ENCODE measurements at regions not wholly inside any gene's neighbourhood (a gene's known extent, or its start where the extent isn't known, plus 50 kb on each side); places are given as distances from the start of the nearest gene placed in this dataset.
A peak's percentile ranks its signal among the peaks of the same experiment; 100 is the strongest.

GRCh38 chr1:87594736-87595383 lies 266.2 kb downstream of the LMO4 start:
- no peak overlapping the region for H3K27ac ChIP-seq (ENCODE audit: low read depth in 2 of 2, low read length in 2 of 2)
- H3K4me1 ChIP-seq (ENCODE audit: control insufficient read depth in 2 of 3, insufficient read depth in 2 of 3, low read depth in 1 of 3, low read length in 3 of 3), result peaks cover 0 to 2% (median 0%) of the 10 kb centered on the region in 3 donors
- H3K36me3 ChIP-seq (ENCODE audit: control insufficient read depth in 2 of 3, insufficient read depth in 3 of 3, low read length in 3 of 3), result no peaks in the 10 kb centered on the region
- H3K27me3 ChIP-seq (ENCODE audit: control insufficient read depth, insufficient read depth, low read length), result no peaks in the 10 kb centered on the region
- H3K9me3 ChIP-seq (ENCODE audit: control insufficient read depth in 2 of 3, insufficient read depth in 1 of 3, low read length in 3 of 3), result no peaks in the 10 kb centered on the region
- DNase-seq, result peak in 2 of 5 donors; percentile 37 to 65
- no peak overlapping the region for H3K4me3 ChIP-seq (ENCODE audit: low read length in 3 of 3)
- no peak for TF ChIP-seq CTCF (IDR thresholded peaks at IDR 0.05; ENCODE audit: borderline replicate concordance, extremely low read depth, insufficient read depth)
- intact Hi-C loops (cut with DNase I), result no loop called here
- FAIRE-seq, result no peak
- no peak overlapping the region for H3K9ac ChIP-seq (ENCODE audit: low read length in 3 of 3)

- Histone ChIP-seq H3K4me3 (ENCODE audit: low read length in 3 of 3) (no peak overlapping the region), H3K27me3 (ENCODE audit: control insufficient read depth, insufficient read depth, low read length) (no peaks in the 10 kb centered on the region), H3K9ac (ENCODE audit: low read length in 3 of 3) (no peak overlapping the region), H3K4me1 (ENCODE audit: control insufficient read depth in 2 of 3, insufficient read depth in 2 of 3, low read depth in 1 of 3, low read length in 3 of 3) (peaks cover 0 to 2% (median 0%) of the 10 kb centered on the region in 3 donors), H3K27ac (ENCODE audit: low read depth in 2 of 2, low read length in 2 of 2) (no peak overlapping the region), H3K36me3 (ENCODE audit: control insufficient read depth in 2 of 3, insufficient read depth in 3 of 3, low read length in 3 of 3) (no peaks in the 10 kb centered on the region), H3K9me3 (ENCODE audit: control insufficient read depth in 2 of 3, insufficient read depth in 1 of 3, low read length in 3 of 3) (no peaks in the 10 kb centered on the region)
- FAIRE-seq (no peak), DNase-seq (no peak)
- no peak for TF ChIP-seq CTCF (IDR thresholded peaks at IDR 0.05; ENCODE audit: borderline replicate concordance, extremely low read depth, insufficient read depth)
- intact Hi-C loops (cut with DNase I), result no loop called here
Measured at GRCh38 chr1:87595384-87595781, 266.7 kb downstream of the LMO4 start.

- Histone ChIP-seq H3K36me3 (ENCODE audit: control insufficient read depth in 2 of 3, insufficient read depth in 3 of 3, low read length in 3 of 3) (no peaks in the 10 kb centered on the region), H3K9ac (ENCODE audit: low read length in 3 of 3) (no peak overlapping the region), H3K27ac (ENCODE audit: low read depth in 2 of 2, low read length in 2 of 2) (no peak overlapping the region), H3K9me3 (ENCODE audit: control insufficient read depth in 2 of 3, insufficient read depth in 1 of 3, low read length in 3 of 3) (no peaks in the 10 kb centered on the region), H3K27me3 (ENCODE audit: control insufficient read depth, insufficient read depth, low read length) (no peaks in the 10 kb centered on the region), H3K4me3 (ENCODE audit: low read length in 3 of 3) (no peak overlapping the region), H3K4me1 (ENCODE audit: control insufficient read depth in 2 of 3, insufficient read depth in 2 of 3, low read depth in 1 of 3, low read length in 3 of 3) (peaks cover 0 to 2% (median 0%) of the 10 kb centered on the region in 3 donors)
- DNase-seq, result peak in 2 of 5 donors; percentile 15 to 54
- no peak for TF ChIP-seq CTCF (IDR thresholded peaks at IDR 0.05; ENCODE audit: borderline replicate concordance, extremely low read depth, insufficient read depth)
- intact Hi-C loops (cut with DNase I), result no loop called here
- no peak for FAIRE-seq
Measured at GRCh38 chr1:87598429-87598828, 269.7 kb downstream of the LMO4 start.

GRCh38 chr1:87599569-87599968 lies 270.9 kb downstream of the LMO4 start:
- DNase-seq (no peak), FAIRE-seq (no peak)
- no peaks in the 10 kb centered on the region for H3K27me3 ChIP-seq (ENCODE audit: control insufficient read depth, insufficient read depth, low read length)
- intact Hi-C loops (cut with DNase I), result no loop called here
- no peaks in the 10 kb centered on the region for H3K36me3 ChIP-seq (ENCODE audit: control insufficient read depth in 2 of 3, insufficient read depth in 3 of 3, low read length in 3 of 3)
- no peak overlapping the region for H3K4me3 ChIP-seq (ENCODE audit: low read length in 3 of 3)
- no peak overlapping the region for H3K9ac ChIP-seq (ENCODE audit: low read length in 3 of 3)
- no peaks in the 10 kb centered on the region for H3K9me3 ChIP-seq (ENCODE audit: control insufficient read depth in 2 of 3, insufficient read depth in 1 of 3, low read length in 3 of 3)
- no peak for TF ChIP-seq CTCF (IDR thresholded peaks at IDR 0.05; ENCODE audit: borderline replicate concordance, extremely low read depth, insufficient read depth)
- peaks cover 0 to 2% (median 0%) of the 10 kb centered on the region in 3 donors for H3K4me1 ChIP-seq (ENCODE audit: control insufficient read depth in 2 of 3, insufficient read depth in 2 of 3, low read depth in 1 of 3, low read length in 3 of 3)
- H3K27ac ChIP-seq (ENCODE audit: low read depth in 2 of 2, low read length in 2 of 2), result no peak overlapping the region
